ENCODE measurements at regions not wholly inside any gene's neighbourhood (a gene's known extent, or its start where the extent isn't known, plus 50 kb on each side); places are given as distances from the start of the nearest gene placed in this dataset.

GRCh38 chr5:57335092-57335660 is 147.4 kb downstream of the ACTBL2 start:
- peak; percentile 68 for DNase-seq (ENCODE audit: low read depth)

GRCh38 chr5:57334475-57334874 is 148.1 kb downstream of the ACTBL2 start:
- no peak for DNase-seq (ENCODE audit: low read depth)

DNA sequence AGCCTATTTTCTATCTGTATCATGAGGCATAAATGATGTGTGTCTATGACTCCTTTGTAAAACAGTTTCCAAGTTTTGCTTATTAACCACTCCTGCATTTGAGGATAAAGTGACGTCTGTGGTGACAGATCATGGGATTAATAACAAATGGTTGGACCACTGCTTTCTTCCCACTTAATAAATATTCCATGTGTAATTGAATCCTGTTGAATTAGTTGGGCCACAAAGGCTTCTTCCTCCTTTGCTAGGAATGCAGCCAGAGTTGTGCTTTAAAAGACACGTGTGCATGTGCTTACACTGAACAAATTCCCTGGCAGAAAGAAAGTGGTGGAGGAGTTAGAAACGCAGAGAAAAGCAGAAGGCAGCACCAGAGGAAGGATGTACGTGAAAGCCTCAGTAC is 150.2 kb downstream of the ACTBL2 start:
- no peak for DNase-seq (ENCODE audit: low read depth)

DNA sequence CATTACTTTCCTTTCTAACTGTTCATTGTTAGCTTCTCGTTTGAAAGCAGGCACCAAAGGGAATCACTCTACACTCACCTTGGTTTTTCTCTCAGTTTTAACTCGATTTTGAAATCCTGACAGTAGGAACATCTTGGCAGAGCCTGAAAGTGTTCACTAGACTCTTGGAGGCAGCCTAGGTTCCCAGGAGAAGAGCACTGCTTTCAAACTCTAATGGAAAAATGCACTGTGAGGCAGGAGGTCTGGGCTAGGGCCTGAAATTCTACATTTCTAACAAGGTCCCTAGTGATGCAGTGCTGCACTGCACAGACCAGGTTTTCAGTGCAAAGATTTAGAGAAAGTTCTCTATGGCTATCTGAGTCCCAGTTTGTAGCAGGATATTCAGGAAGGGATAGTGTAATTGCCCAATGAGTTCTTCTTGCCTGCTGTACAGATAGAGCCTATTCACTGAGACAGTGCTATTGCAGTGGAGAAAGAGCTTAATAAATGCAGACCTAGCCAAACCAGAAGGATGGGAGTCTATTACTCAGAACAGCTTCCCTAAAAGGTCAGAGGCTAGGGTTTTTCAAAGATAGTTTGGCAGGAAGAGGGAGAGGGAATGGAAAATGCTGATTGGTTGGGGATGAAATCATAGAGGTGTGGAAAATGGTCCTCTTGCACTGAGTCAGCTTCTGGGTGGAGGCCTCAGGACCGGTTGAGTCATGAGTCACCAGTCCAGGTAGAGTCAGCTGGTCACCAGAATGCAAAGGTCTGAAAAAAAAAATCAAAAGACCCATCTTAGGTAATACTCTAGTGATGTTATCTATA is 153.9 kb downstream of the GPBP1 start:
- DNase-seq (ENCODE audit: low read depth), result peak; percentile 70

DNA sequence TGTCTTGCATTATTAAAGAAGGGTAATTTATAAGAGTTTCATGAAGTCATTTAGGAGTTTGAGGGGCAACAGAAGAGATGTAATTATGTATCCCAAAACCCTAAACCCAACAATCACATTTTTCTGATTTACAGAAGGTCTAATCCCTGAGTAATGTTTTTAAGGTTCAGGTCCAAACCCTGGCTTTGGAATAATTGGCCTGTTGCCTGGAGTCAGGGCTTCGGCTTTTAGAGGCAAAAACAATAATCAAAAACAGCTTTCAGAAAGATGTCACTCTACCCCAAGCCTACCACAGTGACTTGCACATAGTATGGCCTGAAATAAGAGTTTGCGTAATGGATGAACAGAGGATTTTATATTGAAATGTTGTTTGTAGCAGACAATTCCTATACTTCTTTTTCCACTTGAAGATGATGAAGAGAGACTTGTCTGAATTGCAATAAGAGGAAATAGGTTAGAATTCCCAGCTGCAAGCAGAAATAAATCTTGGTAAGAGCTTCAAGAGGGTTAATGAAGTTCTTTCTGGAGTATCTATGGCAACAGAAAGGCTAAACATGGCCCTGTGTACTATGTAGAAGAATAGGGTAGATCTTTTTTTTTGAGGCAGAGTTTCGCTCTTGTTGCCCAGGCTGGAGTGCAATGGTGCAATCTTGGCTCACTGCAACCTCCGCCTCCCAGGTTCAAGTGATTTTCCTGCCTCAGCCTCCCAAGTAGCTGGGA is 152.0 kb downstream of the GPBP1 start:
- no peak for DNase-seq (ENCODE audit: low read depth)

DNA sequence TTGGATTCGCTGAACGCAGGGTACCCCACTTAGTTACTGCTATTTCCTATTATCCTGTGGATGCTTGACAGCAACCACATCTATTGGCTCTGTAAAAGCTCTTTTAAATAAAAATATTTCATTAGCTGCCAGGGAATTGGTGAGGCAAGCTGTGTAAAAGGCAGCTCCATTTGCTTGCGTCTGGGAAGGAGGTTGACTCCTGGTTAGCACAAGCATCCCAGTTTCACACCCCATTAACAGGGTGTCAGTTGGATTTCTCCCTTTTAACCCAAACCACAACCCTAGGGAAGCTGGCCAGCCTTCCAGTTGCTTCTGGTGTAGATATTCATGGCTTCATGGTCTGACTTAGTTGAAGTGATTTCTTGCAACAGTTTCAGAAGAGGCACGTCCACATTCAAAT is 151.0 kb downstream of the GPBP1 start:
- peak; percentile 49 for DNase-seq (ENCODE audit: low read depth)

DNA sequence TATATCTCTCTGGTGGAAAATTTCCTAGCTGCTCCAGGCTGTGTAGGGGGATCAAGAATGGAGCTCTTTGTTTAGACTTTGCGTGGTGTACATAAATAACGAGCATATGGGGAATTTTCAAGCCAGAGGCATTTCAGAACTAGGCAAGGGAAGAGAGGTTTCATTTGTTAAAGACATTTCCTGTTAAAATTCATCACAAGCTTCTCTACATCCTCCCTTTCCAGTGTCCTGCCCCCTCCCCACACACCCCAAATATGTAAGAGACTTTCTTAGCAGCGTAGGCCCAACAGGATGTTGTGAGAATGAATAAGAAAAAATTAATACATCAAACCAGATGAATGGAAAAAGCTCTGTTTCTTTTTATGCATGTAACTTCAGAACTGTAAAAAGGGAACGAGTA is 150.3 kb downstream of the GPBP1 start:
- DNase-seq (ENCODE audit: low read depth), result no peak

DNA sequence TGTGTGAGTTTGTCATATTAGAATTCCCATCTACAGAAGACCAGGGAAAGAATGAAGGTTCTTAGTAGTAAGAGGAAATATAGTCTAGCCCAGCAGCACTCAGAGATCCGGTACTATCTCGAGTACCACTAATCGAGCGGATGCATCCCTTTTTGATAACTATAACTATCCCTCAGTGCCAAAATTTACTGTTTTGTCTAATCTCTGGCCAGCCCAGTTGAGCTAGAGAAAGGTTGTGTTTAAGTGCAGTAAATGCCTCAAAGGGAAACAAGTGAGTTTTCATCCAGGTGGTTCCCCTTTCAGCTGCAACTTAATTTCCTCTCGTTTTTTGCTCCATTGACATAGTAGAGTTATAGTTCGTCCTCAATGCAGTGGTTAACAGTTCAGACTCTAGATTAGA is 146.7 kb downstream of the GPBP1 start:
- DNase-seq (ENCODE audit: low read depth), result no peak

- no peak for DNase-seq (ENCODE audit: low read depth)
These were observed 145.8 kb downstream of the GPBP1 start for GRCh38 chr5:57319628-57320027.

- no peak for DNase-seq (ENCODE audit: low read depth)
These were observed 144.4 kb downstream of the GPBP1 start for GRCh38 chr5:57318251-57318650.

DNA sequence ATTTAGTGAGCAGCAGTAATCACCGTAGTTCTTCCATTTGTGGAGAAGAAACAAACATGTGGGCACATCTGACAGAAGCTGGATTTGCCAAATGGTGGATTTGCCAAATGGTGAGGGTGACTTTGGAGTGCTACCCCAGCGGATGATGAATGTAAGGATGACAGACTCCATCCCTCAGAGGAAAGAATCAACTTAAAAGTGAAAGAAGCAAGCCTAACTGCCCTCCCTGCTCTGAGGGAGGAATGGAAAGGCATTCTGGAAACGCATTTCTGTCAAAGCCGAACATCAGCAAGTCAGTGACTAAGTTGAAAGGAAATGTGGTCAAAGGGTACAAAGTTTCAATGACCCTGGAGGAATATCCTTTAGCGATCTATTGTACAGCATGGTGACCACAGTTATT is 143.5 kb downstream of the GPBP1 start:
- peak; percentile 37 for DNase-seq (ENCODE audit: low read depth)

GRCh38 chr5:57316798-57317327 is 143.0 kb downstream of the GPBP1 start:
- DNase-seq (ENCODE audit: low read depth), result peak; percentile 98

DNA sequence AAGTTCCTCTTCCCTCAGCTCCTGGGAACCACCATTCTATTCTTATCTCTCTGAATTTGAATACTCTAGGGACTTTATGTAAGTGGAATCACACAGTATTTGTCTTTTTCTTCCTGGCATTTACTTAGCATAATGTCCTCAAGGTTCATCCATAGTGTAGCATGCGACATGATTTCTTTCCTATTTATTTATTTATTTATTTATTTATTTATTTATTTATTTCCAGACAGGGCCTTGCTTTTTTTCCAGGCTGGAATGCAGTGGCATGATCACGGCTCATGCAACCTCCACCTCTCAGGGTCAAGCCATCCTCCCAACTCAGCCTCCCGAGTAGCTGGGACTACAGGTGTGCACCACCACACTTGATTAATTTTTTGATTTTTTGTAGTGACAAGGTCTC is 142.1 kb downstream of the GPBP1 start:
- DNase-seq (ENCODE audit: low read depth), result no peak
